Astrocyte of the spinal cord (primary cell): ENCODE measurements at regions not wholly inside any gene's neighbourhood (a gene's known extent, or its start where the extent isn't known, plus 50 kb on each side); places are given as distances from the start of the nearest gene placed in this dataset.

Source experiments
- DNase-seq: peaks from one replicate; pipeline ENCODE4 v3.0.0; 2011; ENCODE audit warnings: low read depth, low spot score
- H3K4me3 ChIP-seq: 2 replicates; pipeline ENCODE4 v1.5.1; 2011; ENCODE audit warnings: low read depth, mild to moderate bottlenecking, low read length, moderate library complexity
- CTCF ChIP-seq: IDR thresholded peaks from 2 replicates; pipeline ENCODE4 v1.5.1; 2012; ENCODE audit warnings: low read depth, mild to moderate bottlenecking, low read length, inconsistent platforms
- in situ Hi-C: cut with HindIII; loops from 2 replicates; pipeline ENCODE4 v1.10.0; 2017; ENCODE audit warnings: low sequenced_read_pairs

GRCh38 chr12:111160350-111161241 lies 208.3 kb downstream of the PHETA1 start:
- no peak for TF ChIP-seq CTCF
- H3K4me3 ChIP-seq: no peak overlapping the region
- in situ Hi-C loops: no loop called here
- no peak for DNase-seq

GRCh38 chr12:111158992-111159391 lies 209.9 kb downstream of the PHETA1 start:
- no peak overlapping the region for H3K4me3 ChIP-seq
- TF ChIP-seq CTCF: no peak
- in situ Hi-C loops: no loop called here
- DNase-seq: no peak

- TF ChIP-seq CTCF: no peak
- in situ Hi-C loops: no loop called here
- no peak overlapping the region for H3K4me3 ChIP-seq
- DNase-seq: no peak
Measured at GRCh38 chr12:111157486-111157885, 211.4 kb downstream of the PHETA1 start.

GRCh38 chr12:111156304-111156703 lies 212.6 kb downstream of the PHETA1 start:
- DNase-seq: no peak
- H3K4me3 ChIP-seq: no peak overlapping the region
- no peak for TF ChIP-seq CTCF
- in situ Hi-C loops: no loop called here

- no peak overlapping the region for H3K4me3 ChIP-seq
- no peak for DNase-seq
- TF ChIP-seq CTCF: no peak
- in situ Hi-C loops: no loop called here
Measured at GRCh38 chr12:111155521-111155920, 213.4 kb downstream of the PHETA1 start.

GRCh38 chr12:111155020-111155419 lies 213.9 kb downstream of the PHETA1 start:
- in situ Hi-C loops: no loop called here
- no peak for TF ChIP-seq CTCF
- H3K4me3 ChIP-seq: no peak overlapping the region
- no peak for DNase-seq
